Hepatocyte (in vitro differentiated cells): ENCODE measurements at regions not wholly inside any gene's neighbourhood (a gene's known extent, or its start where the extent isn't known, plus 50 kb on each side); places are given as distances from the start of the nearest gene placed in this dataset.

Experiments used
- DNase-seq: peaks from one replicate; pipeline ENCODE4 v3.0.0-alpha.2; 2016; ENCODE audit warnings: low spot score
- H2AFZ ChIP-seq: fragments of 200-600 bp; sonication (generic); 2 replicates; pipeline ENCODE4 v1.6.0; 2016; ENCODE audit warnings: antibody characterized with exemption, mild to moderate bottlenecking
- H3K27ac ChIP-seq: fragments of 200-600 bp; sonication (generic); 2 replicates; pipeline ENCODE4 v1.5.1; 2016; ENCODE audit warnings: mild to moderate bottlenecking
- H3K27me3 ChIP-seq: fragments of 200-600 bp; sonication (generic); 2 replicates; pipeline ENCODE4 v1.6.1; 2016
- H3K36me3 ChIP-seq: fragments of 200-600 bp; sonication (generic); replicated peaks from 2 replicates; pipeline ENCODE4 v1.5.1; 2016; ENCODE audit warnings: low read depth; ENCODE audit not compliant: insufficient read depth
- H3K4me1 ChIP-seq: fragments of 200-600 bp; sonication (generic); 2 replicates; pipeline ENCODE4 v1.5.1; 2016; ENCODE audit warnings: mild to moderate bottlenecking, moderate library complexity; ENCODE audit not compliant: insufficient read depth
- H3K4me2 ChIP-seq: fragments of 200-600 bp; sonication (generic); 2 replicates; pipeline ENCODE4 v1.6.0; 2016
- H3K4me3 ChIP-seq: fragments of 200-600 bp; sonication (generic); 2 replicates; pipeline ENCODE4 v1.5.1; 2016; ENCODE audit warnings: mild to moderate bottlenecking
- H3K79me2 ChIP-seq: fragments of 200-600 bp; sonication (generic); 2 replicates; pipeline ENCODE4 v1.6.0; 2017; ENCODE audit warnings: mild to moderate bottlenecking
- H3K9me2 ChIP-seq: fragments of 200-600 bp; sonication (generic); replicated peaks from 2 replicates; pipeline ENCODE4 v1.6.0; 2017; ENCODE audit warnings: mild to moderate bottlenecking; ENCODE audit not compliant: insufficient read depth
- H3K9me3 ChIP-seq: fragments of 200-600 bp; sonication (generic); 2 replicates; pipeline ENCODE4 v1.5.1; 2016; ENCODE audit warnings: low read depth, mild to moderate bottlenecking
- H4K20me1 ChIP-seq: fragments of 200-600 bp; sonication (generic); 2 replicates; pipeline ENCODE4 v1.6.0; 2016; ENCODE audit warnings: mild to moderate bottlenecking; ENCODE audit not compliant: insufficient read depth, poor library complexity, severe bottlenecking
- EZH2 ChIP-seq: fragments of 200-600 bp; sonication (generic); IDR thresholded peaks from 2 replicates; pipeline ENCODE4 v1.6.1; 2016; ENCODE audit warnings: antibody characterized with exemption, mild to moderate bottlenecking, borderline replicate concordance
- EZH2phosphoT487 ChIP-seq: fragments of 200-600 bp; sonication (generic); IDR thresholded peaks from one replicate; pipeline ENCODE4 v1.6.1; 2018; ENCODE audit warnings: antibody characterized with exemption, mild to moderate bottlenecking, low read depth, moderate library complexity; ENCODE audit not compliant: unreplicated experiment, severe bottlenecking
- WGBS: methylation state at CpG from one replicate; pipeline ENCODE4 v1.1.6; 2016; ENCODE audit warnings: low lambda C conversion rate; ENCODE audit errors: missing lambda C conversion rate; 5-methylcytosine and 5-hydroxymethylcytosine counted together
- TF ChIP-seq, protein P1 (sequence below): fragments of 200-600 bp; sonication (generic); IDR thresholded peaks from 2 replicates; pipeline ENCODE4 v1.5.1; 2016; ENCODE audit warnings: antibody characterized with exemption, mild to moderate bottlenecking; ENCODE audit not compliant: poor library complexity

DNA sequence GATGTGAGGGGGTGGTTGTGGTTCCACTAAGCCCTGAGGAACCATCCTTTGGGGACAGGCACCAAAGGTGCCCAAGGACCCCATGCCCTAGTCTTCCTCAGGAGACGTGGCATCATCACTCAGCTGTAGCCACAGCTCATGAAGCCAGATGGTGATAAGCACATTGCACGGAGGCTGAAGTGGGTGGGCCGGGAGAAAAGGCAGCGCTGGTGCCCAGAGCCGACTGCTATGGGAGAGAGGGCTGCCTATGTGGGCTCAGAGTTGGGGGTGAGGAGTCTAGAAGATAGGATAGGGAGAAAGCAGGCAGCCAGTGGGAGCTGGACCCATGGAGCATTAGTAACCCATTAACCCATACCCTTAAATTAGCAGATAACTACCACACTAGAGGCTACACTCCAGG, 325.3 kb downstream of the RPS24 start:
- H3K79me2 ChIP-seq = no peaks in the 10 kb centered on the region
- no peak overlapping the region for H3K4me2 ChIP-seq
- no peaks in the 10 kb centered on the region for H3K9me3 ChIP-seq
- no peaks in the 10 kb centered on the region for H4K20me1 ChIP-seq
- no peaks in the 10 kb centered on the region for H3K36me3 ChIP-seq
- no peaks in the 10 kb centered on the region for H3K9me2 ChIP-seq
- H3K4me3 ChIP-seq = no peak overlapping the region
- no peak for DNase-seq
- TF ChIP-seq, protein P1, sequence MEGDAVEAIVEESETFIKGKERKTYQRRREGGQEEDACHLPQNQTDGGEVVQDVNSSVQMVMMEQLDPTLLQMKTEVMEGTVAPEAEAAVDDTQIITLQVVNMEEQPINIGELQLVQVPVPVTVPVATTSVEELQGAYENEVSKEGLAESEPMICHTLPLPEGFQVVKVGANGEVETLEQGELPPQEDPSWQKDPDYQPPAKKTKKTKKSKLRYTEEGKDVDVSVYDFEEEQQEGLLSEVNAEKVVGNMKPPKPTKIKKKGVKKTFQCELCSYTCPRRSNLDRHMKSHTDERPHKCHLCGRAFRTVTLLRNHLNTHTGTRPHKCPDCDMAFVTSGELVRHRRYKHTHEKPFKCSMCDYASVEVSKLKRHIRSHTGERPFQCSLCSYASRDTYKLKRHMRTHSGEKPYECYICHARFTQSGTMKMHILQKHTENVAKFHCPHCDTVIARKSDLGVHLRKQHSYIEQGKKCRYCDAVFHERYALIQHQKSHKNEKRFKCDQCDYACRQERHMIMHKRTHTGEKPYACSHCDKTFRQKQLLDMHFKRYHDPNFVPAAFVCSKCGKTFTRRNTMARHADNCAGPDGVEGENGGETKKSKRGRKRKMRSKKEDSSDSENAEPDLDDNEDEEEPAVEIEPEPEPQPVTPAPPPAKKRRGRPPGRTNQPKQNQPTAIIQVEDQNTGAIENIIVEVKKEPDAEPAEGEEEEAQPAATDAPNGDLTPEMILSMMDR = no peak
- TF ChIP-seq EZH2phosphoT487 (no peak), EZH2 (no peak)
- 76% methylated on average over 5 of the region's 5 CpGs for WGBS
- no peaks in the 10 kb centered on the region for H3K27me3 ChIP-seq
- no peak overlapping the region for H2AFZ ChIP-seq
- H3K27ac ChIP-seq = peak overlapping the region; percentile 33
- peaks cover 10% of the 10 kb centered on the region for H3K4me1 ChIP-seq

DNA sequence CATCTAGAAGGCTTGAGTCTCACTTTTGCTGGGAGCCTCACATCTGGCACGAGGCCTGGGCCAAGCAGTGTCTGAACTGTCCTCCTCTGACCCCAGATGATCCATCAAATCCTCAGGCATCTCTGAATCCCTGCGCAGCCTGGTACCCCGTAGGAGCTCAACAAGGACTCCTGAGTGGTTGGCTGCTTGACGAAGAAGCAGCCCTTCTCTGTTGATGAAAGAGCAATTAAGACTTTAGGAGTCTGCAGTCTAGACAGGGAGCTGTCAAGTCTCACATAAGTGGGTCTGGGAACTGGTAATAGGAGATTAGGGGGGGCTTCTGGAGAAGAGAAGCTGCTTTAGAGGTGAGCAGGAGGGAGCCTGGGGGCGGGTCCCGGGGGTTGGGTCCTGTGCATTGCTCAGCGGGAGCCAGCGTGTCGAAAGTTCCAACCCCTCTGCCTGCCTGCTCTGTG, 326.0 kb downstream of the RPS24 start:
- Histone ChIP-seq H3K4me2 (no peak overlapping the region), H3K9me2 (no peaks in the 10 kb centered on the region), H3K27ac (peak overlapping the region; percentile 33), H4K20me1 (no peaks in the 10 kb centered on the region), H2AFZ (no peak overlapping the region), H3K4me1 (peaks cover 10% of the 10 kb centered on the region), H3K4me3 (no peak overlapping the region), H3K36me3 (no peaks in the 10 kb centered on the region), H3K79me2 (no peaks in the 10 kb centered on the region), H3K27me3 (no peaks in the 10 kb centered on the region), H3K9me3 (no peaks in the 10 kb centered on the region)
- WGBS = 47% methylated on average over 7 of the region's 9 CpGs
- TF ChIP-seq EZH2 (no peak), EZH2phosphoT487 (no peak)
- TF ChIP-seq, protein P1 = no peak
- peak; percentile 70 for DNase-seq

DNA sequence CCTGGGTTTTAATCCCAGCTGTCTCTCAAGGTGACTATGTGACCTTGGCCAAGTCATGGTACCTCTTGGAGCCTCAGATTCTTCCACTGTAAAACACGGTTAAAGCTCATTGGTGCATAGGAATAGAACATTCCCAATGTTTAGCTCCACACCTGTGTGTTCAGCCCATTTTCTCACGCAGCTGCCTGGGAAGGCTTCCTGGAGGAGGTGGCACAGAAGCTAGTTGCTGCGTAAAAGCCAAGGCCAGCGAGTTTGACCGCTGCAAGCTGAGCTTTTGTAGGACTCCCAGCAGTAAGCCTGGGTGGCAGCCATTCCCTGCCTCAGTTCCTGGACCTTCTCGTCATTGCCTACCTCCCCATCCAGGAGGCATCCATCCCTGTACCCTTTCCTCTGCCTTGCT, 326.6 kb downstream of the RPS24 start:
- peaks cover 10% of the 10 kb centered on the region for H3K4me1 ChIP-seq
- no peaks in the 10 kb centered on the region for H3K27me3 ChIP-seq
- 84% methylated on average over 6 of the region's 6 CpGs for WGBS
- H4K20me1 ChIP-seq = no peaks in the 10 kb centered on the region
- H3K36me3 ChIP-seq = no peaks in the 10 kb centered on the region
- TF ChIP-seq EZH2 = no peak
- TF ChIP-seq, protein P1 = no peak
- TF ChIP-seq EZH2phosphoT487 = no peak
- no peaks in the 10 kb centered on the region for H3K79me2 ChIP-seq
- DNase-seq = no peak
- H3K4me2 ChIP-seq = no peak overlapping the region
- H3K9me2 ChIP-seq = no peaks in the 10 kb centered on the region
- H2AFZ ChIP-seq = no peak overlapping the region
- no peak overlapping the region for H3K4me3 ChIP-seq
- peak overlapping the region; percentile 33 for H3K27ac ChIP-seq
- no peaks in the 10 kb centered on the region for H3K9me3 ChIP-seq

DNA sequence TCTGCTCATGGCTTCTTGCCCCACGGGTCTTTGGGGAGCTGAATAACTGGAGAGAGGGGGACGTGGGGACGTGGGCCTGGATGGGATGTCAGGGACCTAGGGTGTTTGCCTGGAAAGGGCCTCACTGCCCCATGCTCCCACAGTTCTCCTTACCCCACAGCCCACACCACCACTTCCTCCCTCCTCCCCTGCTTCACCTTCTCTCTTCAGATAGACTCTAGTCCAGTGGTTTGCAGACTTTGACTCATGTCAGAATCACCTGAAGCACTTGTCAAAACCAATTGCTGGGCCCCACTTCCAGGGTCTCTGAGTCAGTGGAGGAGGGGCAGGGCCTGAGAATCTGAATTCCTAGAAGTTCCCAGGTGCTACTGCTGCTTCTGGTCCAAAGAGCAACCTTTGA, 327.4 kb downstream of the RPS24 start:
- Histone ChIP-seq H3K27ac (no peak overlapping the region), H3K79me2 (no peaks in the 10 kb centered on the region)
- WGBS = 90% methylated on average over 3 of the region's 3 CpGs

More for the DNA sequence above, 327.4 kb downstream of the RPS24 start:
- Histone ChIP-seq H3K4me1 (peaks cover 13% of the 10 kb centered on the region), H3K4me2 (no peak overlapping the region), H4K20me1 (no peaks in the 10 kb centered on the region), H3K36me3 (no peaks in the 10 kb centered on the region), H3K9me2 (no peaks in the 10 kb centered on the region), H3K4me3 (no peak overlapping the region), H3K9me3 (no peaks in the 10 kb centered on the region), H2AFZ (no peak overlapping the region), H3K27me3 (no peaks in the 10 kb centered on the region)
- TF ChIP-seq EZH2 = no peak
- TF ChIP-seq, protein P1 = no peak
- TF ChIP-seq EZH2phosphoT487 = no peak
- DNase-seq = no peak
